Ovary (tissue), 3 donors: ENCODE measurements at regions not wholly inside any gene's neighbourhood (a gene's known extent, or its start where the extent isn't known, plus 50 kb on each side); places are given as distances from the start of the nearest gene placed in this dataset.

Experiments used
- CTCF ChIP-seq, 3 donors: fragments of 450-650 bp in 2 of 3; fragments of 200-600 bp in 1 of 3; IDR thresholded peaks; one replicate each; pipeline versions ENCODE4 v1.5.1 to v1.8.0; 2016 to 2022; ENCODE audit warnings: antibody characterized with exemption in 3 of 3, mild to moderate bottlenecking in 1 of 3
- EP300 ChIP-seq: sonication (generic); formaldehyde crosslinking; IDR thresholded peaks from one replicate; pipeline ENCODE4 v1.6.1; 2017; ENCODE audit warnings: antibody characterized with exemption
- donor health status: DM: no; HTN: no; CAD: no.

- TF ChIP-seq CTCF (IDR thresholded peaks at IDR 0.05) = no peak
- TF ChIP-seq EP300 = no peak
Measured at GRCh38 chr15:31957581-31957980, 72.7 kb upstream of the CHRNA7 start.
